ENCODE measurements at regions not wholly inside any gene's neighbourhood (a gene's known extent, or its start where the extent isn't known, plus 50 kb on each side); places are given as distances from the start of the nearest gene placed in this dataset.

DNA sequence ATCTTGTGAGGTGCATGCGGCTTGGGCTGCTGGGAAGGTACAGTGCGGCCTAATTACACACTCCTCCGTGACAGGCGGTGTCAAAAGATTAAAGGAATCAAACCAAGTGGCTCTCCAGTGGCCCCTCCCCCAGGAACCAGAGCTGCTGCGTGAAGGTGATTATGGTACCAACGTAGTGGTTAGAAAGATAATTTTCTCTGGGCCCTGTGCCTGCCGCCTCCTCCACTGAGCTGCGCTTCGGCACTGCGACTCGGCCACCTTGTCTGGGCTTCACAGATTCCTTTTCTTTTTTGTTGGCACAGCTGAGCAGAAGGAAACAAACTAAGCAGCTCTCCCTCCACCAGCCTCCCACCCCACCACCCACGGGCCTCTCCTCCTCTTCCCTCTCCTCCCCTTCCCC lies 113.2 kb upstream of the SDK2 start:
- DNase-seq: no peak

DNA sequence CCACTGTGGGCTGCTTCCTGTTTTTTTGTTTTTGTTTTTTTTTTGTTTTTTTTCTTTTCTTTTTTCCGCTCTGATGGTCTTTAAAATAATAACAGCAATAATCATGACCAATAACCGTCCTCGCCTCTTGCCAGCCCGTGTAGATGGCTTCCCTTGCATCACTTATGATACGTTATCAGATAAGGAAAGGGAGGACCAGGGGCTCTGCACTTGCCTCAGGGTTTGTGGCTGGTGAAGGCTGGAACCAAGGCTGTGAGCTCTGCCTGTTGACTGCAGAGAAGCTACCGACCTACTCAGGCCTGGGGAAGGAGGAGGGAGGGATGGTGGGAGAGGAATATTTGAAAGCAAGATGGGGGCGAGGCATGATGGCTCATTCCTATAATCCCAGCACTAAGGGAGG lies 114.0 kb upstream of the SDK2 start:
- no peak for DNase-seq

DNA sequence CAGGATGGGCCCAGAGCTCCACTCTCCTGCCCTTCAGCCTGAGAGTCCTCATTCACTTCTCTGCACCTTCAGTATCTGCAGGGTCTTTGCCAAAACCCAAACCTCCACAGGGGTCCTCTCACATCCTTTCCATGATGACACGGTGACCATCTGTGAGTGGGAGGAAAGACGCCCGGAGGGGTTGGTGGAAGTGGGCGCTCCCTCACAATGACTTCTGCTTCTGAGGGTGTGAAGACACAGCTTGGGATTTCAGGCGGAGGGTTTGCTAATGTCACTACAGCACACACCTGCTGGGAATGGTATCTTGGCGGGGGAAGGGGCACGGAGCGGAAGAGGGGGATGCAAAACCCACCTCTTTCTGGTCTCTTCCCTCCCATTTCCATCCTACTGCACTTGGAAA lies 115.1 kb upstream of the SDK2 start:
- no peak for DNase-seq

GRCh38 chr17:73759734-73760438 lies 115.6 kb upstream of the SDK2 start:
- no peak for DNase-seq

GRCh38 chr17:73760439-73760758 lies 116.2 kb upstream of the SDK2 start:
- no peak for DNase-seq

- no peak for DNase-seq
These were observed 121.7 kb upstream of the SDK2 start for GRCh38 chr17:73765824-73766563.

GRCh38 chr17:73767696-73768095 lies 123.5 kb upstream of the SDK2 start:
- DNase-seq: no peak

GRCh38 chr17:73768691-73769090 lies 124.4 kb upstream of the SDK2 start:
- DNase-seq: no peak

DNA sequence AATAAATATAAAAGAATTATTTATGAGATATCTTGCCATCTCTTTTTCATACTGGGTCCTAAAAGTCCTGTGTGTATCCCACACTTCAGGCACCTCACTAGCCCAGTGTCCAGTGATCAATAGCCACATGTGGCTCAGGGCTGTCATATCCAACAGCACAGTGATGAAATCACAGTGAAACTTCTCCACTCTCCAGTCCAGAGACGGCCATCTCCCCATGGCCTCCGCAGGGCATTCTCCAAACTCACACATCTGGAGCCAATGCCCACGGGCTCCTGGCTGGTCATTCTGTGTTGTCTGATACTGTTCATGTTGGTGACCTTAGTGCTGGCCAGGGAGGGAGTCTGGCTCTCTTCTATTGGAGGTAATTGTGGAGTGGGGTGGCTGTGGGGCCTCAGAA lies 125.2 kb upstream of the SDK2 start:
- no peak for DNase-seq

GRCh38 chr17:73770115-73770848 lies 126.0 kb upstream of the SDK2 start:
- no peak for DNase-seq

GRCh38 chr17:73770849-73771229 lies 126.6 kb upstream of the SDK2 start:
- no peak for DNase-seq

GRCh38 chr17:73772107-73772705 lies 128.0 kb upstream of the SDK2 start:
- no peak for DNase-seq

GRCh38 chr17:73773702-73774101 lies 129.5 kb upstream of the SDK2 start:
- DNase-seq: no peak

DNA sequence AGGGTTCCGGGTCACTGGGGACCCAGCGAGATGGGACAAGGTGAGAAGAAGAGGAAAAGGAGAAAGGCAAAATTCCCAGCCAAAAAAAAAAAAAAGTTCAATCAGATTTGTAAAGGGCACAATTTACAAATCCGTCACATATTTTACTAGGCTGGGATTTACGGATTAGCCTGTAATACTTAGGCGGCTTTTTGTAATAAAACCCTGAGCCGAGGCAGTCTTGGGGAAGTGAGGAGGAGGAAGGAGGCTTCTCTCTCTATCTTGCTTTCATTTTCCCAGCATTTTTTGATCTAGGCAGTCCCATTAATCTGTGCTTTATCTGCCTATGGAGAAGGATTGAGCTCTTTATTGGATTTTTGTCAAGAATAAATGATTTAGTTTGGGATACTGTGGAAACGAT lies 130.6 kb upstream of the SDK2 start:
- no peak for DNase-seq

DNA sequence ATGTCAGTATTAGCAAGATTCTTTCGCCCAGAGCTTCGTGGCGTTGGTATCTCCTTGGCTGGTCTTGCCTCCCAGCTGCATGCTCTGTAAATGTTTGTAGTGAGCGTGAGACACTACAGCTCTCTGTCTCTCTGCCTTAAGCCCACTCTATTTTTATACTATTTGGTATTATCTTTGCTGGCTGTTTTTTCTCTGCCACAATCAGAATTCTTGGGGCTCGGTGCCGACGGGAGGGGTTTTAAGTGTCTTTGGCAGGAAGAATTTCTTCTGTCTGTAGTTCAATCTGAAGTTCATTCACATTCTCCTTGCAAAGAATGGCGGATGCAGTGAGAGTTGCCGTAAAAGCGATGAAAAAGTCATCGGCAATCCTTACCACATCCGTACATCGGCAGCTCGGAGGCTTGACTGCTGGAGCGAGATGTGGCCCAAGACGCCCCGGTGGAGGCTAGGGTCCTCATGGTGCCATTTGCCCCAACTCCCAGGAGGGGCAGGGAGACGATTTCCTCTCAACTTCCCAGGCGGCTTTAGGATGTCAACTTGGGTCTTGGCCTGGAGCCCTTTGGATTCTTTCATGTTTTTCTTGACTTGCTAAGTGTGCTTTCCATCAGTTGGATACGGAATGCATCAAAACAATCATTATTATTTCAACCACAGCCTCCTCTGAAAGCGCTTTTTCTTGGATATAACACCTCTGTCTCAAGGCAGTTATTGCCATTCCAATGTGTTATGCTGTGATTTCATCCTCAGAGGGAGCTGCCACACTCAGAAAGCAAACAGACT lies 132.3 kb upstream of the SDK2 start:
- DNase-seq: no peak

GRCh38 chr17:73777131-73777449 lies 132.8 kb upstream of the SDK2 start:
- no peak for DNase-seq

DNA sequence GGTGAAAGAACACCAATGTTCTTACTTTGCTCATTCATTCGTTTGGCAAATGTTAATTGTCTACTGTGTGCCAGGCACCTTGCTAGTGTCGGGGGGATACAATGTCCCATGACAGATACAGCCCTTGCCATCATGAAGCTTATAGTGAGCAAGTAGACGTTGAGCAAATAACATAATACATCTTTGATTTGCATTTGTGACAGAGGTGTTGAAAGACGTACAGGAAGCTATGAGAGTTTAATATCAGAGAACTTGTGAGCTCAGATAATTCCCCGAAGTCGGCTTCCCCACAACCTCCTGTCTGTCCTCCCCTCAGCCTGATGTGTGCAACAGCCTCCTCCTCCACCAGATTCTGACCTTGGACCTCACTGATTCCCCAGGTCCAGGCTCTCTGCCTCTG lies 138.0 kb upstream of the SDK2 start:
- no peak for DNase-seq

- no peak for DNase-seq
These were observed 138.6 kb upstream of the SDK2 start for GRCh38 chr17:73782641-73783381.

DNA sequence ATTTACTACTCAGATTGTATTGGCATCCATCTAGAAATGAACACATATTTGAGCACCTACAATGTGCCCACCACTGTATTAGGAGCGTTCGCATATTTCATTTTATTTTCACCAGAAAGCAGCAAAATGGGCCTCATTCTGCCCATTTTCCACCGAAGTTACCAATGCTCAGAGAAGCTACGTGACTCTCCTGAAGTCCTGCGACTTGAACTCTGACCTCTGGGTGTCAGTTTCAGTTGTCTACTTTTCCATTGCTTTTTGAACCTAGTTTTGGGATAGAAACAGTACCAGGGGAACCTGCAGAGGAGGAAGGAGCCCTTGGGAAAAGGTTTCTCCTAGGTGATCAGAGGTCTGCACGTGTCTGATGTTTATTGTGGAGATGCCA lies 139.1 kb upstream of the SDK2 start:
- no peak for DNase-seq

GRCh38 chr17:73783945-73784603 lies 139.8 kb upstream of the SDK2 start:
- no peak for DNase-seq

- no peak for DNase-seq
These were observed 141.3 kb upstream of the SDK2 start for GRCh38 chr17:73785496-73785895.

Data from activated CD4-positive, alpha-beta T cell treated with anti-CD3 and anti-CD28 coated beads for 1 hour (primary cell).